ENCODE measurements at regions not wholly inside any gene's neighbourhood (a gene's known extent, or its start where the extent isn't known, plus 50 kb on each side); places are given as distances from the start of the nearest gene placed in this dataset.

DNA sequence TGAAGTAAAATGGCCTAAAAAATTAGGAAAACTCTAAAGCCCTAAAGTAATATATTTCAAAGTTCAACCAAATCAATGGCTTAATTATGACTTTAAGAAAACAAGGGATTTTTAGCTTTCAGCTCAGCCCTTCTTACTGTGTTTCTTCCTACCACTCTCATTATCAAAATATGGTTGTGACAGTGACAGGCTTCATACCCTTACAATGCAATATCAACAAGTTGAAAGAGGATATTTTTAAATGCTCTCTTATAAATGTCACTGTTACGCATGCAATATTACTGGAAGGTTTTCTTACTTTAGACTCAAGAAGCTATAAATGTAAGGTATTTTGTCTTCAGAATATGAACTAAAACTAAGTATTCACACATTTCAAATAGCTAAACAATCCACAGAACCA is 1225.7 kb upstream of the MIR17HG start:
- DNase-seq = no peak

- no peak for DNase-seq
Measured at GRCh38 chr13:90122531-90122930, 1225.0 kb upstream of the MIR17HG start.

DNA sequence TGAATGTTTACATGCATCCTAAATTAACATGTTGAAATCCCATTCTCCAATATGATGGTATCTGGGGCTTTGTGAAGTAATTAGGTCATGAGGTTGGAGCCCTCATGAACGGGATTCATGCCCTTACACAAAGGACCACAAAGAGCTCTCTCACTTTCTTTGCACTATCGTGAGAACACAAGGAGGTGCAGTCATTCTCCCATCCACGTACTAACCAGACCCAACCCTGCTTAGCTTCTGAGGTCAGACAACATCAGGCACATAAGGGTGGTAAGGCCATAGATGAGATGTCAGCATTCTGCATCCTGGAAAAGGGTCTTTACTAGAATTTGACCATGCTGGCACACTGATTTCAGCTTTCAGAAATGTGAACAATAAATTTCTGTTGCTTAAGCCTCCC is 1211.9 kb upstream of the MIR17HG start:
- no peak for DNase-seq

- DNase-seq = no peak
Measured at GRCh38 chr13:90142251-90142650, 1205.2 kb upstream of the MIR17HG start.

GRCh38 chr13:90154311-90154960 is 1193.1 kb upstream of the MIR17HG start:
- no peak for DNase-seq

GRCh38 chr13:90156390-90156789 is 1191.1 kb upstream of the MIR17HG start:
- peak; percentile 78 for DNase-seq

DNA sequence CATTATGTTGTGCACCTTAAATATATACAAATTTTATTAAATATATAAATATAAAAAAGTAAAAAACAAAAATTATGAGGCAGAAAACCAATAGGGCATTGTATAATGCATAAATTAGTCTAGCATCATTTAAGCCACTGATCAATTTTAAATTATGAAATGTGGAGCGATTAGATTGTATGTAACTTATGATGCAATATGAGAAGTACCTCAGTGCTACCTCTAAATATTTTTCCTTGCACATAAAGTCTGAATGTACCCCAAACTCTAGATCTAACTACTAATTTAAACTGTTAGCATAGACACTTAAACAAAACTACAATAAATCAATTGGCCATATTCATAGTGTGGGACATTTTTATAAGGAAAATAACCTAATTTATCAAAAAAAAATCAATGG is 1178.5 kb upstream of the MIR17HG start:
- no peak for DNase-seq

GRCh38 chr13:90170208-90170607 is 1177.3 kb upstream of the MIR17HG start:
- DNase-seq = no peak

- no peak for DNase-seq
Measured at GRCh38 chr13:90171649-90172048, 1175.8 kb upstream of the MIR17HG start.

DNA sequence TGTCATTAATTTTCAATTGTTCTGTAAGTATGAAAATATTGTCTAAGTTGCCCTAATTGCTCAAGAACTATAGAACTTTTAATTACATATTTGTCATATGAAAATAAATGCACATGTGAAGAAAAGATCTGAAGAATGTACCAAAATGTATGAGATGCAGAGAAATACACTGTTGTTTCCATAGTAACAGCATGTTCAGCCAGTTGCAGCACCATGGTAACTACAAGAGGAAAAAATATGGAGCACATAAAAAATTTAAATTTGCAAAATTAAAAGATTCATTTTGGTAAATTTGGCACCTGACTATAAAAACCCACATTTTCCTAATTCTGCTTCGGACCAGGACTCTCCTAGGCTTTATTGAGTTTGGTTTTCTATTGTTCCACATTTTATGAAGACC is 1170.0 kb upstream of the MIR17HG start:
- no peak for DNase-seq

GRCh38 chr13:90184355-90184754 is 1163.1 kb upstream of the MIR17HG start:
- no peak for DNase-seq

- DNase-seq = no peak
Measured at GRCh38 chr13:90185734-90186133, 1161.8 kb upstream of the MIR17HG start.

DNA sequence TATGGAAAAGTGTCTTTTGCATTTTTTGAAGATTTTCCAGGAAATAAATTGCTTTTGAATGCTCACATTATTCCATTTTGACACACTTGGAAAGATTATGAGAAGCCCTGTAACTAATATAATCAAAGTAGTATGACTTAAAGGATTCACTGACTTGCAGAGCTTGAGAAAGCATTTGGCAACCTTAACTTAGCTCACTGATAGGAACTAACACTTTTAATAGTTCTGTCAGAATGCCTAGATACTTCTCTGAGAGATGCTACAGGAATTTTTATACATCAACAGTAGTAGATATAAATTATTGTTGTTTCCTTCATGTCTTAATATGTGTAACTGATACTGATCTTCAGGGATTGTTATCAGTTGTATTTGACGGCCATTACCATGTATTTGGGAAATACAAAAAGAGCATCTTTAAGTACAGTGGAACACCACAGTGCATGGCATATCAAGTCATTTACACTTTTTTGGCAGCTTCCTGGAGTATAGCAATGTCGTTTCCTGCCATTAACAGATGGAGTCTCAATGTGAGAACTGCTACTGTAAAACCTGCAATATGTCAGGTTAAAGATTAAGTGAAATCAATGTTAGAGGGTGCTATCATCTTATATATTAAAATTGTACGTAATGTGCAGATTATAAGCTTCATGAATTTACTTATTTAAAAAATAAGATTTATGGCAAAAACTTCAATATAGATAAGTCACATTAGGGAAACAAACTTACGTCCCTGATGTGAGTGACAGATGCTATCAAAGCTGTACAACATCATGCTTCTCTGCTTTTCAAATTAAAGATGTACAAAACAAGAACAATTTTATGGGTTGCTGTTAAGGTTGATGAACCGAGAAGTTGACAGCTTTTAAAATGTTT is 1159.8 kb upstream of the MIR17HG start:
- no peak for DNase-seq

DNA sequence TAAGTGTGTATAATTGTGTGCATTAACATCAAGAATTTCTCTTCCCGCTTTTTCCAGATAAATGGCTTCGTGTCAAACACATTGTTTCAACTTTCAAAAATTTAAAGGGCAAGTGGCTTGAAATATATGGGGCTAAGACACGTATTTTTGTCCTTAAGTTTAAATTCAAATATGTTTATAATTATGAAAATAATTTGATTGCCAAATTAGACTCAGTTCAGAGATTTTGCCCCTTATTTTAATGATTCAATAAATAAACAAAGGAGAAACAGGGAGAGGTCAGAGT is 1159.2 kb upstream of the MIR17HG start:
- DNase-seq = no peak

GRCh38 chr13:90197722-90198121 is 1149.8 kb upstream of the MIR17HG start:
- DNase-seq = no peak

DNA sequence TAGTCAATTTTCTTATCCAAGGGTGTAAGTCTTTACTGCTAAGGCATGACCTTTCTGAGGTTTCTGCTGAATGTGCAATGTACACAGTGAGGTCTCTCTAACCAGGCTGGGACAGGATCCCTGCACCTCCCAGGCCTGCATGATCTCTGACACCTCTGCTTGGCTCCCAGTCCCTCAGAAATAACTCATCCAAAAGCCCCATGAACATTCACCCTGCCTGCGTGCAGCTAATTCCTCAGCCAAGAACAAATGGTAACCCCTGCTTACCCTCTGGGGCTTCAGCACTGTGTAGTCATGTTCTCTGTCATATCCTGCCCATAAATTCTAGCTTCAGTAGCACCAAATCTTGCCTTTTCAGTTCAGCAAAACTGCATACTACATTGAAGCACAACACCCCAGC is 1146.3 kb upstream of the MIR17HG start:
- DNase-seq = no peak

GRCh38 chr13:90201676-90202460 is 1145.6 kb upstream of the MIR17HG start:
- no peak for DNase-seq

DNA sequence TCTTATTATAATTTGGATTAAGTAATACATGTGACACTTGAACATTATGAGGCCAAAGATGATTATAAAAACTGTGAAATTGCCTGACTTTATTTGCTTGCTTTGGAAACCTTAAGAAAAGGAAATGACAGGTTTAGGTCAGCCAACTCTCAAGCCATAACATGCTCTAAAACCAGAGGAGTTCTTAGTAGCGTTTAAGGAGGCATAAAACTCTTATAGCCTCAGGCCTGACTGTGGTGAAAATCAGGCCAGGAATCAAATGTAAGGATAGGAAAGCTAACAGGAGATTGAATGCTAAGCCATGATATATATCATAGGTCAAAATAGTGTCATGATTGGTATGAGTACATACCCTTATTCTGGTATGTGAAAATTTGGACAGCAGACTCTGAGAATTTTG is 1142.4 kb upstream of the MIR17HG start:
- no peak for DNase-seq

DNA sequence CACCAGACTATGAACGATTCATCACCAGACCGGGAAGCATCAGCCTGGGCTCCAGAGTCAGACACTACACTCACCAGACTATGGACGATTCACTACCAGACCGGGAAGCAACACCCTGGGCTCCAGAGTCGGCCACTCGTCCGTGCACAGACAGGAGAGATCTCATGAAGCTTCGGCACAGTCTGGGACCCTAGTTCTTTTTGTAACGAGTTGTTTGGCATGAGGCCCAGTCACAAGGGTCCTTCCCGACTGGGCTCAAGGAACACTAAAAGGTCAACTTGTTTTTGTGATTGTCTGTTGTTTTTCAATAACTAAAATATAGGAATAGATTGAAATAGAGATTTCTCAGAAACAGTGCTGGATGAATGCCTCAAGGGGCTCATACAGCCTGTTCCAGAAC is 1141.6 kb upstream of the MIR17HG start:
- DNase-seq = no peak

GRCh38 chr13:90217275-90217674 is 1130.2 kb upstream of the MIR17HG start:
- no peak for DNase-seq

GRCh38 chr13:90222758-90223157 is 1124.7 kb upstream of the MIR17HG start:
- DNase-seq = no peak

- no peak for DNase-seq
Measured at GRCh38 chr13:90230311-90230710, 1117.2 kb upstream of the MIR17HG start.

DNA sequence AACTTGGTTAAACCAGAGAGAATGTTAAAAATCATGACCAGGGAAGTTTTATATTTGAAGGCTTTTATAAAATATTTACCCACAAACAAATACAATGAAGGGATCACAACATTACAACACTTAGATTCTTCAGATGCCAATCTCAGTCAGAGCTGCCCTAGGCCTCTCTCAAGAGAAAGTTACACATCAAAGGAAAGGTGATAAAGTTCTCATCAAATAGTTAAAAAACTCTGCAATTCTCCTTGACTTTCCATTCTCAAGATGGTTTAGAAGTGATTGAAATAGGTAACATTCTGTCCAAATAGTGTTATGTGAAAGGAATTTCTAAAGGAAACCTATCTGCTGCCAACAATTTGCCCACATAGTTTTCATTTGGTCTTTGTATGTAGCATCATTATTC is 1115.2 kb upstream of the MIR17HG start:
- no peak for DNase-seq
